ENCODE measurements at regions not wholly inside any gene's neighbourhood (a gene's known extent, or its start where the extent isn't known, plus 50 kb on each side); places are given as distances from the start of the nearest gene placed in this dataset.

DNA sequence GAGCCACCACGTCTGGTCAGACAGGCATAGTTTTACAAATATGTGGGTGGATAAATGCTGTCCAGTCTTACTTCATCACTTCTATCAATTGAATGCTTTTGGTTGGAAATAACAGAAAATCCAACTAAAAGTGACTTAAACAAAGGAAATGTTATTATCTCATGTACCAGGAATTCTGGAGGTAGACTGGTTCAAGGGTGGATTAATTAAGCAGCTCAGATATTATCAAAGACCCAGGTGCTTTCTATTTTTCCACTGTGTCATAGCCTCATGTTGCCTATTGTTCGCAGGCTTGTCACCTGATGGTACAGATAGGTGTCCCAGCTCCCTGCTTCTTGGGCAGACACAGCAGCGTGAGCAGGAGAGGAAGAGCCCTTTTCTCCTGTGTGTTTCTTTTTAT is 156.1 kb upstream of the CTBP2 start:
- TF ChIP-seq, protein P1, sequence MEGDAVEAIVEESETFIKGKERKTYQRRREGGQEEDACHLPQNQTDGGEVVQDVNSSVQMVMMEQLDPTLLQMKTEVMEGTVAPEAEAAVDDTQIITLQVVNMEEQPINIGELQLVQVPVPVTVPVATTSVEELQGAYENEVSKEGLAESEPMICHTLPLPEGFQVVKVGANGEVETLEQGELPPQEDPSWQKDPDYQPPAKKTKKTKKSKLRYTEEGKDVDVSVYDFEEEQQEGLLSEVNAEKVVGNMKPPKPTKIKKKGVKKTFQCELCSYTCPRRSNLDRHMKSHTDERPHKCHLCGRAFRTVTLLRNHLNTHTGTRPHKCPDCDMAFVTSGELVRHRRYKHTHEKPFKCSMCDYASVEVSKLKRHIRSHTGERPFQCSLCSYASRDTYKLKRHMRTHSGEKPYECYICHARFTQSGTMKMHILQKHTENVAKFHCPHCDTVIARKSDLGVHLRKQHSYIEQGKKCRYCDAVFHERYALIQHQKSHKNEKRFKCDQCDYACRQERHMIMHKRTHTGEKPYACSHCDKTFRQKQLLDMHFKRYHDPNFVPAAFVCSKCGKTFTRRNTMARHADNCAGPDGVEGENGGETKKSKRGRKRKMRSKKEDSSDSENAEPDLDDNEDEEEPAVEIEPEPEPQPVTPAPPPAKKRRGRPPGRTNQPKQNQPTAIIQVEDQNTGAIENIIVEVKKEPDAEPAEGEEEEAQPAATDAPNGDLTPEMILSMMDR (IDR thresholded peaks at IDR 0.05): no peak
- TF ChIP-seq POLR2A (IDR thresholded peaks at IDR 0.05) (no peak), EP300 (IDR thresholded peaks at IDR 0.05) (no peak)
